Esophagus squamous epithelium (tissue), 4 donors: ENCODE measurements at regions not wholly inside any gene's neighbourhood (a gene's known extent, or its start where the extent isn't known, plus 50 kb on each side); places are given as distances from the start of the nearest gene placed in this dataset.

Source experiments
- POLR2A ChIP-seq, 4 donors: fragments of 450-650 bp; IDR thresholded peaks; one replicate each; pipeline ENCODE4 v1.6.1; 2017; ENCODE audit warnings: antibody characterized with exemption in 4 of 4, mild to moderate bottlenecking in 4 of 4, moderate library complexity in 3 of 4
- TF ChIP-seq, protein P1 (sequence below), 6 experiments: fragments of 450-650 bp in 4 of 6; fragments of 200-600 bp in 2 of 6; sonication (generic) in 2 of 6; IDR thresholded peaks; one replicate each; pipeline ENCODE4 v1.5.1; 2016 to 2019; ENCODE audit warnings: antibody characterized with exemption in 6 of 6, mild to moderate bottlenecking in 4 of 6, moderate library complexity in 4 of 6

DNA sequence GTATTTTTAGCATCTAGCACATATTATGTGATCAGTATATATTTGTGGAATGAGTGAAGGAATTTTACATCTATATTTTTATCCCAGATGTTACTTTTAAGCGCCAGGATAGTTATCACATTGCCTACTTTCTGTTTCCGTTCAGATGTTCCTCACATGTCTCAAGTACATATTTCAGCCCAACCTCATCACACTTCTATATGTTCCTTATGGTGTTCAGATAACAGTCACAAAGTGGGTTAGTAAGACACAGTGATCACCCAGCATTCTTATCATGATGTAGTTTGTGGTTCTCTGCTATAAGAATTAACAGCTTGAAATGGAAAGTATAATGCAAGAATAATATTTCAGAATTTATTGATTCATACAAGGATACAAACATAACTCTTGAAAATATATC lies 170.0 kb upstream of the RASA1 start:
- TF ChIP-seq, protein P1, sequence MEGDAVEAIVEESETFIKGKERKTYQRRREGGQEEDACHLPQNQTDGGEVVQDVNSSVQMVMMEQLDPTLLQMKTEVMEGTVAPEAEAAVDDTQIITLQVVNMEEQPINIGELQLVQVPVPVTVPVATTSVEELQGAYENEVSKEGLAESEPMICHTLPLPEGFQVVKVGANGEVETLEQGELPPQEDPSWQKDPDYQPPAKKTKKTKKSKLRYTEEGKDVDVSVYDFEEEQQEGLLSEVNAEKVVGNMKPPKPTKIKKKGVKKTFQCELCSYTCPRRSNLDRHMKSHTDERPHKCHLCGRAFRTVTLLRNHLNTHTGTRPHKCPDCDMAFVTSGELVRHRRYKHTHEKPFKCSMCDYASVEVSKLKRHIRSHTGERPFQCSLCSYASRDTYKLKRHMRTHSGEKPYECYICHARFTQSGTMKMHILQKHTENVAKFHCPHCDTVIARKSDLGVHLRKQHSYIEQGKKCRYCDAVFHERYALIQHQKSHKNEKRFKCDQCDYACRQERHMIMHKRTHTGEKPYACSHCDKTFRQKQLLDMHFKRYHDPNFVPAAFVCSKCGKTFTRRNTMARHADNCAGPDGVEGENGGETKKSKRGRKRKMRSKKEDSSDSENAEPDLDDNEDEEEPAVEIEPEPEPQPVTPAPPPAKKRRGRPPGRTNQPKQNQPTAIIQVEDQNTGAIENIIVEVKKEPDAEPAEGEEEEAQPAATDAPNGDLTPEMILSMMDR (IDR thresholded peaks at IDR 0.05) = no peak
- no peak for TF ChIP-seq POLR2A (IDR thresholded peaks at IDR 0.05)
